ENCODE measurements at regions not wholly inside any gene's neighbourhood (a gene's known extent, or its start where the extent isn't known, plus 50 kb on each side); places are given as distances from the start of the nearest gene placed in this dataset.

DNA sequence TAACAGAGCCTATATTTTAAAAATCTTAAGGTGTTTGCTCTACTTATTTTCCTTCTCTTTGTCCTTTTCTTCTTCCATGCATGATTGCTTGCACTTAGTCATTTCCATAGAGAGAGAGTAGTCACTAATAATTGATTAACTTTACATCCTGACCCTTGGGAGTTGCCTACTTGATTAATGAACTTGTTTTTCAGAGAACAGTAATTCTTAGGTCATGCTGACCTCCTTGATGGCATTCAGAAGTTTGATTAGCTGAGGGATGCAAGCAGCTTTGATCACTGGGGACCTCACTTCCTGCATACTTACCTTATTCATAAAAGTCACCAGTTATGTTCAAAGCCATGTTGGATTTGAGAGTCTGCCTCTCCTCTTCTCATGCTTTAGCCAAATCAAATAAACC lies 715.6 kb upstream of the ID4 start:
- TF ChIP-seq, protein P1, sequence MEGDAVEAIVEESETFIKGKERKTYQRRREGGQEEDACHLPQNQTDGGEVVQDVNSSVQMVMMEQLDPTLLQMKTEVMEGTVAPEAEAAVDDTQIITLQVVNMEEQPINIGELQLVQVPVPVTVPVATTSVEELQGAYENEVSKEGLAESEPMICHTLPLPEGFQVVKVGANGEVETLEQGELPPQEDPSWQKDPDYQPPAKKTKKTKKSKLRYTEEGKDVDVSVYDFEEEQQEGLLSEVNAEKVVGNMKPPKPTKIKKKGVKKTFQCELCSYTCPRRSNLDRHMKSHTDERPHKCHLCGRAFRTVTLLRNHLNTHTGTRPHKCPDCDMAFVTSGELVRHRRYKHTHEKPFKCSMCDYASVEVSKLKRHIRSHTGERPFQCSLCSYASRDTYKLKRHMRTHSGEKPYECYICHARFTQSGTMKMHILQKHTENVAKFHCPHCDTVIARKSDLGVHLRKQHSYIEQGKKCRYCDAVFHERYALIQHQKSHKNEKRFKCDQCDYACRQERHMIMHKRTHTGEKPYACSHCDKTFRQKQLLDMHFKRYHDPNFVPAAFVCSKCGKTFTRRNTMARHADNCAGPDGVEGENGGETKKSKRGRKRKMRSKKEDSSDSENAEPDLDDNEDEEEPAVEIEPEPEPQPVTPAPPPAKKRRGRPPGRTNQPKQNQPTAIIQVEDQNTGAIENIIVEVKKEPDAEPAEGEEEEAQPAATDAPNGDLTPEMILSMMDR (conservative IDR thresholded peaks at IDR 0.05): no peak
- Mint-ChIP-seq H3K27ac (no peak overlapping the region), H3K9me3 (no peaks in the 10 kb centered on the region), H3K27me3 (ENCODE audit: insufficient read depth) (no peaks in the 10 kb centered on the region), H3K4me1 (no peaks in the 10 kb centered on the region), H3K4me3 (no peak overlapping the region), H3K36me3 (ENCODE audit: low read depth) (no peaks in the 10 kb centered on the region)
- Histone ChIP-seq H3K36me3 (ENCODE audit: control insufficient read depth, insufficient read depth, low read length) (no peaks in the 10 kb centered on the region), H3K4me1 (ENCODE audit: control insufficient read depth, insufficient read depth, low read length) (no peaks in the 10 kb centered on the region), H3K9me3 (ENCODE audit: control insufficient read depth, low read length) (no peaks in the 10 kb centered on the region), H3K9ac (ENCODE audit: extremely low read depth, low read length, poor library complexity, severe bottlenecking) (no peak overlapping the region), H3K4me3 (ENCODE audit: low read length) (no peak overlapping the region), H3K27me3 (ENCODE audit: control insufficient read depth, insufficient read depth, low read length, poor library complexity, severe bottlenecking) (no peaks in the 10 kb centered on the region), H3K27ac (ENCODE audit: low read depth, low read length) (no peak overlapping the region)
- no peak for DNase-seq

- no peak overlapping the region for H3K9ac ChIP-seq (ENCODE audit: extremely low read depth, low read length, poor library complexity, severe bottlenecking)
- no peak overlapping the region for H3K4me3 ChIP-seq (ENCODE audit: low read length)
- no peak for DNase-seq
- H3K27me3 Mint-ChIP-seq (ENCODE audit: insufficient read depth): no peaks in the 10 kb centered on the region
- H3K27me3 ChIP-seq (ENCODE audit: control insufficient read depth, insufficient read depth, low read length, poor library complexity, severe bottlenecking): no peaks in the 10 kb centered on the region
- no peaks in the 10 kb centered on the region for H3K36me3 Mint-ChIP-seq (ENCODE audit: low read depth)
- H3K9me3 ChIP-seq (ENCODE audit: control insufficient read depth, low read length): no peaks in the 10 kb centered on the region
- no peaks in the 10 kb centered on the region for H3K4me1 Mint-ChIP-seq
- no peaks in the 10 kb centered on the region for H3K36me3 ChIP-seq (ENCODE audit: control insufficient read depth, insufficient read depth, low read length)
- no peak overlapping the region for H3K27ac Mint-ChIP-seq
- TF ChIP-seq, protein P1 (conservative IDR thresholded peaks at IDR 0.05): no peak
- no peaks in the 10 kb centered on the region for H3K9me3 Mint-ChIP-seq
- H3K4me1 ChIP-seq (ENCODE audit: control insufficient read depth, insufficient read depth, low read length): no peaks in the 10 kb centered on the region
- no peak overlapping the region for H3K27ac ChIP-seq (ENCODE audit: low read depth, low read length)
- 91% methylated on average over 3 of the region's 3 CpGs; no CpG with 5 or more reads in 1 of the 2 experiments for WGBS, 2 experiments (ENCODE audit: insufficient coverage in 1 of 2, insufficient read length in 1 of 2)
- H3K4me3 Mint-ChIP-seq: no peak overlapping the region
These were observed 710.1 kb upstream of the ID4 start for GRCh38 chr6:19127081-19127480.

DNA sequence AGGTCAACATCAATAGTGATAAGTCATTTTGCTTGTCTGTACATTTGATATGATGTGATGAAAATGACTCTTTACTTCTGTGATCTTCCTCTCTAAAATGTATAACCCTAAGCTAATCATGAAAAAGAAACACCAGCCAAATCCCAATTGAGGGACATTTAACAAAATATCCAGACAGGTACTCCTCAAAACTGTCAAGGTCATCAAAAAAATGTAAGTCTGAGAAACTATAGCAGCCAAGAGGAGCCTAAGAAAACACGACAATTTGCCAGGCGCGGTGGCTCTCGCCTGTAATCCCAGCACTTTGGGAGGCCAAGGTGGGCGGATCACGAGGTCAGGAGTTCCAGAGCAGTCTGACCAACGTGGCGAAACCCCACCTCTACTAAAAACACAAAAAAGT lies 708.5 kb upstream of the ID4 start:
- no peaks in the 10 kb centered on the region for H3K4me1 ChIP-seq (ENCODE audit: control insufficient read depth, insufficient read depth, low read length)
- no peak overlapping the region for H3K27ac ChIP-seq (ENCODE audit: low read depth, low read length)
- Mint-ChIP-seq H3K9me3 (no peaks in the 10 kb centered on the region), H3K27me3 (ENCODE audit: insufficient read depth) (no peaks in the 10 kb centered on the region), H3K4me3 (no peak overlapping the region), H3K27ac (no peak overlapping the region), H3K4me1 (no peaks in the 10 kb centered on the region), H3K36me3 (ENCODE audit: low read depth) (no peaks in the 10 kb centered on the region)
- H3K36me3 ChIP-seq (ENCODE audit: control insufficient read depth, insufficient read depth, low read length): no peaks in the 10 kb centered on the region
- 86 to 93% methylated on average over 8 of the region's 8 CpGs for WGBS, 2 experiments (ENCODE audit: insufficient coverage in 1 of 2, insufficient read length in 1 of 2)
- no peak overlapping the region for H3K4me3 ChIP-seq (ENCODE audit: low read length)
- no peak overlapping the region for H3K9ac ChIP-seq (ENCODE audit: extremely low read depth, low read length, poor library complexity, severe bottlenecking)
- DNase-seq: no peak
- no peaks in the 10 kb centered on the region for H3K9me3 ChIP-seq (ENCODE audit: control insufficient read depth, low read length)
- no peaks in the 10 kb centered on the region for H3K27me3 ChIP-seq (ENCODE audit: control insufficient read depth, insufficient read depth, low read length, poor library complexity, severe bottlenecking)
- TF ChIP-seq, protein P1 (conservative IDR thresholded peaks at IDR 0.05): no peak

Data from endodermal cell (in vitro differentiated cells).